Parathyroid adenoma (tissue), 2 donors: ENCODE measurements at regions not wholly inside any gene's neighbourhood (a gene's known extent, or its start where the extent isn't known, plus 50 kb on each side); places are given as distances from the start of the nearest gene placed in this dataset.

Experiments
- H2AFZ ChIP-seq: fragments of 300-600 bp; sonication (generic); one replicate; pipeline ENCODE4 v1.7.0; 2017; ENCODE audit warnings: antibody characterized with exemption, mild to moderate bottlenecking
- H3K27ac ChIP-seq: fragments of 300-600 bp; sonication (generic); one replicate; pipeline ENCODE4 v1.7.0; 2017
- H3K27me3 ChIP-seq: fragments of 300-600 bp; sonication (generic); one replicate; pipeline ENCODE4 v1.7.0; 2017; ENCODE audit warnings: low read length; ENCODE audit not compliant: control insufficient read depth, insufficient read depth
- H3K36me3 ChIP-seq: fragments of 300-600 bp; sonication (generic); one replicate; pipeline ENCODE4 v1.7.0; 2017; ENCODE audit warnings: low read length; ENCODE audit not compliant: control insufficient read depth, insufficient read depth
- H3K4me1 ChIP-seq: fragments of 300-600 bp; sonication (generic); one replicate; pipeline ENCODE4 v1.7.0; 2017; ENCODE audit warnings: control low read depth
- H3K4me2 ChIP-seq: fragments of 300-600 bp; sonication (generic); one replicate; pipeline ENCODE4 v1.7.0; 2017; ENCODE audit warnings: low read length
- H3K4me3 ChIP-seq: fragments of 300-600 bp; sonication (generic); one replicate; pipeline ENCODE4 v1.7.0; 2017; ENCODE audit warnings: low read depth, low read length
- H3K79me2 ChIP-seq: fragments of 300-600 bp; sonication (generic); one replicate; pipeline ENCODE4 v1.7.0; 2017; ENCODE audit warnings: control low read depth
- H3K9ac ChIP-seq: fragments of 300-600 bp; sonication (generic); one replicate; pipeline ENCODE4 v1.7.0; 2017; ENCODE audit warnings: mild to moderate bottlenecking
- H3K9me3 ChIP-seq: fragments of 300-600 bp; sonication (generic); one replicate; pipeline ENCODE4 v1.7.0; 2017; ENCODE audit warnings: low read length; ENCODE audit not compliant: control insufficient read depth
- CTCF ChIP-seq: fragments of 300-600 bp; sonication (generic); IDR thresholded peaks from one replicate; pipeline ENCODE4 v1.7.0; 2017; ENCODE audit warnings: antibody characterized with exemption, mild to moderate bottlenecking
- donor health status: primary hyperparathyroidism.

- Histone ChIP-seq H3K9ac (no peak overlapping the region), H3K27me3 (no peaks in the 10 kb centered on the region), H3K79me2 (no peaks in the 10 kb centered on the region), H3K4me1 (no peaks in the 10 kb centered on the region), H3K4me2 (no peak overlapping the region), H3K9me3 (no peaks in the 10 kb centered on the region), H3K27ac (no peak overlapping the region), H3K4me3 (no peak overlapping the region), H2AFZ (no peak overlapping the region), H3K36me3 (no peaks in the 10 kb centered on the region)
- no peak for TF ChIP-seq CTCF
Measured at GRCh38 chr20:4512891-4513550, 173.2 kb upstream of the PRNP start.

- TF ChIP-seq CTCF, result no peak
- Histone ChIP-seq H3K4me2 (no peak overlapping the region), H3K79me2 (no peaks in the 10 kb centered on the region), H3K9ac (no peak overlapping the region), H3K36me3 (no peaks in the 10 kb centered on the region), H3K27me3 (no peaks in the 10 kb centered on the region), H3K9me3 (no peaks in the 10 kb centered on the region), H3K4me3 (no peak overlapping the region), H2AFZ (no peak overlapping the region), H3K27ac (no peak overlapping the region), H3K4me1 (no peaks in the 10 kb centered on the region)
Measured at GRCh38 chr20:4511776-4512175, 174.5 kb upstream of the PRNP start.

DNA sequence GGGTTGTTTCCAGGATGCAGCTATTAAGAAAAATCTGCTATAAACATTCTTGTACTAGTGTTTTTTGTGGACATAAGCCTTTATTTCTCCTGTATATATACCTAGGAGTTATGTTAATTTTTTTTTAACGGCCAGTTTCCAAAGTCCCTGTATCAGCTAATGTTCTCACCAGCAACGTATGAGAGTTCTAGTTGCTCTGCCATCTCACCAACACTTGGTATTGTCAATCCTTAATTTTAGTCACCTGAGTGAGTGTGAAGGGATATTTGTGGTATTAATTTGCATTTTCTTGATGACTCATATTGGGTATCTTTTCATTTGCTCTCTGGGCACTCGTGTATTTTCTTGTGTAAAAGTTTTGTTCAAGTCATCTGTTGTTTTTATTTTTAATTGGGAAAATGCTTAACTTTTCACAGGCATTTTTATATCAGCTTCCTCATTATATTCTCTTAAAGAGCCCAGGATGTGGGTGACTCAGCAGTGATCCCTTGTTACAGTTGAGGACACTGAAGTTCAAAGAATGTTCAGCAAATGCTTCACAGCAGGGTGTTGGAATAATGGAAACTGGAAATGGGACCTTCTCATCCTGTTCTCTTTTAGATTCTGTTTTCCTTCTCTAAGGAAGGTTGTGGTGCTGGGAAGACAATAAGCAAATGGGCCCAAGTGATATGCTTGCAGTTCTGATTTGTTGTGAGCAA, 176.3 kb upstream of the PRNP start:
- H3K9me3 ChIP-seq, result no peaks in the 10 kb centered on the region
- H3K4me1 ChIP-seq, result no peaks in the 10 kb centered on the region
- no peak overlapping the region for H3K4me2 ChIP-seq
- TF ChIP-seq CTCF, result no peak
- no peaks in the 10 kb centered on the region for H3K36me3 ChIP-seq
- no peaks in the 10 kb centered on the region for H3K27me3 ChIP-seq
- no peak overlapping the region for H2AFZ ChIP-seq
- no peak overlapping the region for H3K9ac ChIP-seq
- H3K27ac ChIP-seq, result no peak overlapping the region
- no peaks in the 10 kb centered on the region for H3K79me2 ChIP-seq
- no peak overlapping the region for H3K4me3 ChIP-seq

GRCh38 chr20:4508773-4509172, 177.5 kb upstream of the PRNP start:
- no peak overlapping the region for H3K4me3 ChIP-seq
- no peak overlapping the region for H3K4me2 ChIP-seq
- no peaks in the 10 kb centered on the region for H3K4me1 ChIP-seq
- H3K27me3 ChIP-seq, result no peaks in the 10 kb centered on the region
- no peaks in the 10 kb centered on the region for H3K9me3 ChIP-seq
- H3K27ac ChIP-seq, result no peak overlapping the region
- H3K79me2 ChIP-seq, result no peaks in the 10 kb centered on the region
- H2AFZ ChIP-seq, result no peak overlapping the region
- no peaks in the 10 kb centered on the region for H3K36me3 ChIP-seq
- no peak overlapping the region for H3K9ac ChIP-seq
- no peak for TF ChIP-seq CTCF

GRCh38 chr20:4507288-4507719, 179.0 kb upstream of the PRNP start:
- no peaks in the 10 kb centered on the region for H3K27me3 ChIP-seq
- no peak overlapping the region for H3K9ac ChIP-seq
- no peak overlapping the region for H3K27ac ChIP-seq
- no peak overlapping the region for H2AFZ ChIP-seq
- no peak overlapping the region for H3K4me3 ChIP-seq
- H3K9me3 ChIP-seq, result no peaks in the 10 kb centered on the region
- no peaks in the 10 kb centered on the region for H3K36me3 ChIP-seq
- H3K4me2 ChIP-seq, result no peak overlapping the region
- no peaks in the 10 kb centered on the region for H3K79me2 ChIP-seq
- no peaks in the 10 kb centered on the region for H3K4me1 ChIP-seq
- no peak for TF ChIP-seq CTCF
